ENCODE measurements at regions not wholly inside any gene's neighbourhood (a gene's known extent, or its start where the extent isn't known, plus 50 kb on each side); places are given as distances from the start of the nearest gene placed in this dataset.

GRCh38 chr14:105851716-105852377 is 325.5 kb downstream of the TMEM121 start:
- DNase-seq (ENCODE audit: insufficient read length) (no peak), FAIRE-seq (no peak)
- TF ChIP-seq POLR2A (IDR thresholded peaks at IDR 0.05; ENCODE audit: low read depth, low read length) (no peak), TAF1 (IDR thresholded peaks at IDR 0.05; ENCODE audit: borderline replicate concordance, low read depth, low read length) (no peak), POLR2AphosphoS5 (IDR thresholded peaks at IDR 0.05; ENCODE audit: low read depth, low read length) (no peak)

- no peak for FAIRE-seq
- no peak for DNase-seq (ENCODE audit: insufficient read length)
- TF ChIP-seq POLR2A (IDR thresholded peaks at IDR 0.05; ENCODE audit: low read depth, low read length) (no peak), POLR2AphosphoS5 (IDR thresholded peaks at IDR 0.05; ENCODE audit: low read depth, low read length) (no peak), TAF1 (IDR thresholded peaks at IDR 0.05; ENCODE audit: borderline replicate concordance, low read depth, low read length) (no peak)
Observed at GRCh38 chr14:105852378-105853088, 326.1 kb downstream of the TMEM121 start.

GRCh38 chr14:105853089-105853906 is 326.9 kb downstream of the TMEM121 start:
- FAIRE-seq (no peak), DNase-seq (ENCODE audit: insufficient read length) (no peak)
- no peak for TF ChIP-seq POLR2AphosphoS5 (IDR thresholded peaks at IDR 0.05; ENCODE audit: low read depth, low read length)
- TF ChIP-seq POLR2A (IDR thresholded peaks at IDR 0.05; ENCODE audit: low read depth, low read length) = no peak
- TF ChIP-seq TAF1 (IDR thresholded peaks at IDR 0.05; ENCODE audit: borderline replicate concordance, low read depth, low read length) = no peak

- TF ChIP-seq TAF1 (IDR thresholded peaks at IDR 0.05; ENCODE audit: borderline replicate concordance, low read depth, low read length) (no peak), POLR2A (IDR thresholded peaks at IDR 0.05; ENCODE audit: low read depth, low read length) (no peak), POLR2AphosphoS5 (IDR thresholded peaks at IDR 0.05; ENCODE audit: low read depth, low read length) (no peak)
- FAIRE-seq (no peak), DNase-seq (ENCODE audit: insufficient read length) (no peak)
Observed at GRCh38 chr14:105853907-105854599, 327.7 kb downstream of the TMEM121 start.

GRCh38 chr14:105854600-105855245 is 328.3 kb downstream of the TMEM121 start:
- TF ChIP-seq TAF1 (IDR thresholded peaks at IDR 0.05; ENCODE audit: borderline replicate concordance, low read depth, low read length) (no peak), POLR2AphosphoS5 (IDR thresholded peaks at IDR 0.05; ENCODE audit: low read depth, low read length) (no peak)
- no peak for FAIRE-seq
- no peak for DNase-seq (ENCODE audit: insufficient read length)

GRCh38 chr14:105855246-105855892 is 329.0 kb downstream of the TMEM121 start:
- DNase-seq (ENCODE audit: insufficient read length) = no peak
- TF ChIP-seq POLR2AphosphoS5 (IDR thresholded peaks at IDR 0.05; ENCODE audit: low read depth, low read length) = no peak
- TF ChIP-seq TAF1 (IDR thresholded peaks at IDR 0.05; ENCODE audit: borderline replicate concordance, low read depth, low read length) = no peak
- no peak for FAIRE-seq

GRCh38 chr14:105855893-105856675 is 329.7 kb downstream of the TMEM121 start:
- FAIRE-seq = no peak
- TF ChIP-seq POLR2AphosphoS5 (IDR thresholded peaks at IDR 0.05; ENCODE audit: low read depth, low read length) (no peak), POLR2A (IDR thresholded peaks at IDR 0.05; ENCODE audit: low read depth, low read length) (no peak), TAF1 (IDR thresholded peaks at IDR 0.05; ENCODE audit: borderline replicate concordance, low read depth, low read length) (no peak)
- no peak for DNase-seq (ENCODE audit: insufficient read length)

- FAIRE-seq (no peak), DNase-seq (ENCODE audit: insufficient read length) (no peak)
- no peak for TF ChIP-seq POLR2A (IDR thresholded peaks at IDR 0.05; ENCODE audit: low read depth, low read length)
- no peak for TF ChIP-seq TAF1 (IDR thresholded peaks at IDR 0.05; ENCODE audit: borderline replicate concordance, low read depth, low read length)
- TF ChIP-seq POLR2AphosphoS5 (IDR thresholded peaks at IDR 0.05; ENCODE audit: low read depth, low read length) = no peak
Observed at GRCh38 chr14:105856676-105857219, 330.4 kb downstream of the TMEM121 start.

- TF ChIP-seq TAF1 (IDR thresholded peaks at IDR 0.05; ENCODE audit: borderline replicate concordance, low read depth, low read length) (no peak), POLR2AphosphoS5 (IDR thresholded peaks at IDR 0.05; ENCODE audit: low read depth, low read length) (no peak), POLR2A (IDR thresholded peaks at IDR 0.05; ENCODE audit: low read depth, low read length) (no peak)
Observed at GRCh38 chr14:105857220-105857825, 330.9 kb downstream of the TMEM121 start.

More at GRCh38 chr14:105857220-105857825, 330.9 kb downstream of the TMEM121 start:
- DNase-seq (ENCODE audit: insufficient read length) = no peak
- FAIRE-seq = no peak
